GM10248 (cell line): ENCODE measurements at regions not wholly inside any gene's neighbourhood (a gene's known extent, or its start where the extent isn't known, plus 50 kb on each side); places are given as distances from the start of the nearest gene placed in this dataset.

Experiments used
- CTCF ChIA-PET: fragments of 300-600 bp; sonication (Branson Sonifier 250); formaldehyde crosslinking; extraction: SDS; loops from one replicate; lab custom pipeline; 2021; ENCODE audit warnings: antibody characterized with exemption; lab: Yijun Ruan, JAX
- POLR2A ChIA-PET: fragments of 350-650 bp; sonication (Branson Sonifier 250); formaldehyde crosslinking; extraction: SDS; loops from one replicate; lab custom pipeline; 2020; ENCODE audit warnings: antibody characterized with exemption; lab: Yijun Ruan, JAX
- DNase-seq: peaks from one replicate; pipeline ENCODE4 v3.0.0; 2012; ENCODE audit errors: extremely low spot score
- TF ChIP-seq, protein P1 (sequence below): IDR thresholded peaks from 2 replicates; pipeline ENCODE4 v1.5.1; 2012; ENCODE audit warnings: mild to moderate bottlenecking, low read depth; ENCODE audit errors: extremely low read depth, missing control alignments, control extremely low read depth

DNA sequence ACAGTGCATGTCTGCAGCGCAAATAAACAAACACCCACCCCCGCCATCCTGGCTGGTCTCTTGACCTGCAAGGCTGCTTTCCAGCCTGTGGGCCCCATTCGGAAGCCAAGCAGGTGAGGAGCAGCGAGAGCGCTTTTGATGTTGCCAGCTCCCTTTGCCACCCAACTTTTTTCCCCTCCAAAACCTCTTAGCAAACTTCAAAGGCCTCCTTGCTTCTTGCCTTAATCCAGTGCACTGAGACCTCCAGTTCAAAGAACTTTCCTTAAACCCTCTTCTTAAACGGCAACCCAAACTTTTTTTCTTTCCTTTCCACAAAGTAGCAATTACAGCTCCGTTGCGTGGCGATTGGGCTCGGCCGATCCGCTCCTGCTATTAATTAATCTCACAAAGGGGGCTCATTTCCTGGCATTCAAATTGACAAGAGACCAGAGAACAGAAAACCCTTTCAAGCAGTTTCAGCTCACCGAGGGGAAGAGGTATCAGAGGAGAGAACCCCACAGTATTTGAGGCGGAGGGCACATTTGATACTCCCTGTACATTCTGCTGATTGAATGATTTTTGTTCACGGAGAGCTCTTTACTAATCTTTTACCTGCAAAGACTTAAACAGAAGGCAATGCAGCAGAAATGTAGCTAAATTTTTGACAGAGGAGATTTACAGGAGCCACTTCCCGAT, 531.4 kb downstream of the TMEM182 start:
- ChIA-PET POLR2A (no interaction called here), CTCF (interaction anchor here (1.1 kb wide), 1 partner anchor 13 kb away, joined by 3 read pairs; no protein-coding TSS in a partner anchor)
- no peak for DNase-seq
- TF ChIP-seq, protein P1, sequence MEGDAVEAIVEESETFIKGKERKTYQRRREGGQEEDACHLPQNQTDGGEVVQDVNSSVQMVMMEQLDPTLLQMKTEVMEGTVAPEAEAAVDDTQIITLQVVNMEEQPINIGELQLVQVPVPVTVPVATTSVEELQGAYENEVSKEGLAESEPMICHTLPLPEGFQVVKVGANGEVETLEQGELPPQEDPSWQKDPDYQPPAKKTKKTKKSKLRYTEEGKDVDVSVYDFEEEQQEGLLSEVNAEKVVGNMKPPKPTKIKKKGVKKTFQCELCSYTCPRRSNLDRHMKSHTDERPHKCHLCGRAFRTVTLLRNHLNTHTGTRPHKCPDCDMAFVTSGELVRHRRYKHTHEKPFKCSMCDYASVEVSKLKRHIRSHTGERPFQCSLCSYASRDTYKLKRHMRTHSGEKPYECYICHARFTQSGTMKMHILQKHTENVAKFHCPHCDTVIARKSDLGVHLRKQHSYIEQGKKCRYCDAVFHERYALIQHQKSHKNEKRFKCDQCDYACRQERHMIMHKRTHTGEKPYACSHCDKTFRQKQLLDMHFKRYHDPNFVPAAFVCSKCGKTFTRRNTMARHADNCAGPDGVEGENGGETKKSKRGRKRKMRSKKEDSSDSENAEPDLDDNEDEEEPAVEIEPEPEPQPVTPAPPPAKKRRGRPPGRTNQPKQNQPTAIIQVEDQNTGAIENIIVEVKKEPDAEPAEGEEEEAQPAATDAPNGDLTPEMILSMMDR, result no peak

DNA sequence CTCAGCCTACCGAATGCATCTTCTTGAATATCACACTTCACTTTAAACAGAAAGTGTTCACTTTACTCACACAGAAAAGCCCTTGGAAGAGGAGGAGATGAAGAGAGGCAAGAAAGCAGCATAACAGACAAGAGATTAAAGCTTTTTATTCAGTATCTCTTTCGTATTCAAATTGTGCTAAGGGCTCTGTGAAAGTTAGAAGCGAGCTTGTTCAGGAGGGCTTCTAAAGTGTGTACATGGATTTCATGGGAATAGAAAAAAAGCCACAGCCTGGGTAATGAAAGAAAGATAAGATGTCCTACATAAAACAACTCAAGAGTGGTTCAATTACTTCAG, 531.9 kb downstream of the TMEM182 start:
- ChIA-PET POLR2A (no interaction called here), CTCF (interaction anchor here (1.1 to 1.2 kb wide), 2 partner anchors 12 to 13 kb away, joined by 3 read pairs; no protein-coding TSS in a partner anchor)
- DNase-seq, result no peak
- TF ChIP-seq, protein P1, result no peak

DNA sequence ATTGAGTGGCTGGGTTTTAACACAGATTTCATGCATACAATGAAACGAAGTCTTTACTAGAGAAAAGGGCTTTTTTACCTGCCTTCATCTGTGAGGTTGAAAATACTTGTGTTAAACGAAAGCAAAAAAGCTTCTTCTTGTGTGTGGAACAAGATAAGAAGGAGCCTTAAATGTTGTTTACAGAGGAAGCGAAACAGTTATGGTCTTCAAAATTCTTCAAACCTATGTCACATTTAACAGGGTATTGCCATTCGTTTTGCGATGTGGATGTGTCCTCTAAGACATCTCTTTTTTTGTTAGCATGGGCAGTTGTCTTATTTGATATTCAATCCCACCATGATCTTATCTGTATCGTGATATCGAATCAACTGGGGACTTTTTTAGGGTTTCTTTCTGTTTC, 532.6 kb downstream of the TMEM182 start:
- TF ChIP-seq, protein P1, result no peak
- ChIA-PET POLR2A (no interaction called here), CTCF (interaction anchor here (1.1 to 1.2 kb wide), 2 partner anchors 13 to 14 kb away, joined by 3 read pairs; no protein-coding TSS in a partner anchor)
- DNase-seq, result no peak

DNA sequence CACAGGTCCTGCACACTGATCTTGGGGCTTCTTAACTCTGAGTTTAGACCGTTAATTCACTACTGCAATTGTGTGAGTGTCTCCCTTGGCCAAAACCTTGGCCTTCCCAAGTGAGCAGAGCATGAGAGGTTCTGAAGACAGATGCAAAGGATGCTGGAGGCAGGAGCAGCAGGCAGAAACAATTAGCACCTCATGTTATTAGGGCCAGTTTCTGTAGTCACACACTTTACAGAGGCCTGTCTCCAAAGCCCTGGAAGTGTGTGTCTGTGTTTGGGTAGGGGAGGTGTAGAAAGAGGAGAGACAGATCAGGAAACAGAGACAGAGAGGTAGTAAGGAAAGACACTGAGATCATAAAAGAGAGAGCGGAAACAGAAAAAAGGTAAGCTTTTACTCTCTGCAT, 533.8 kb downstream of the TMEM182 start:
- TF ChIP-seq, protein P1, result no peak
- ChIA-PET POLR2A (no interaction called here), CTCF (interaction anchor here (1.0 kb wide), 1 partner anchor 18 kb away, joined by 3 read pairs; no protein-coding TSS in a partner anchor)
- DNase-seq, result no peak

DNA sequence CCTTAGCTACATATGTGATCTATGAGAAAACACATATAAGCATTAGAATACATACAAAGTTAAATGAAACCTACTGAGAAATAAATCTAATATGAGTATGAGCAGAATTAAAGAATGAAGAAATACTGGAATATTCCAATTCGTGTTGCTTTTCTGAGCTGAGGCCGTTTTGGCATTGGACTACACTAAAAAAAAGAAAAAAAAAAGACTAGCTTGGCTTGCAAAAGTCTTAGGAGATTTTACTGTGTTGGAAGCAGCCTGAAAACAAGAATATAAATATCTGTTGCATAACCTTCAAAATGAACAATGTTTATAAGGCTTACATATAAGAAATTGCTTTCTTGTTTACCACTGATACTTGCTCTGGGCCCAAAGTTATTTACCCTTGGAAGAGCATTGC, 562.8 kb downstream of the TMEM182 start:
- DNase-seq, result no peak
- CTCF ChIA-PET, result interaction anchor here (0.7 to 1.2 kb wide), 2 partner anchors 40 to 145 kb away, joined by 3 to 4 read pairs; no protein-coding TSS in a partner anchor
- TF ChIP-seq, protein P1, result no peak
- POLR2A ChIA-PET, result no interaction called here

DNA sequence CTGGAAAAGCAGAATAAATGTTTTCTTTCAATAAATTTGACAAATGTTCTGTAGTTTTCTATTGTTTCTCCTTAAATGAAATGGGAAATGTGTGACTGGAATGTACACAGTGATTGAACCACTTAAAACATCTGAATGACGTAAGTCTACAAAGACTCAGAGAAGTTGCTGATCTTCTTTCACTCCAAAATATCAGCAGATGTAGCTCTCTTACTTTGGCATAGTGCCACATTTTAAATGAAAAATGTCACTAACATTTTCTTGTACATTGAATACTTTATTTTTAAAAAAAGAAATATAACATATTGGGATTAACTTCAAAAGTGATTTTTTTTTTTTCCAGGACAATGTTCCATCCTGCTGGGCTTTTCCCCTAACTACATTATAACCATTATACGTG, 565.6 kb downstream of the TMEM182 start:
- POLR2A ChIA-PET, result no interaction called here

More for the DNA sequence above, 565.6 kb downstream of the TMEM182 start:
- no peak for DNase-seq
- TF ChIP-seq, protein P1, result no peak
- CTCF ChIA-PET, result interaction anchor here (0.7 kb wide), 1 partner anchor 14 kb away, joined by 3 read pairs; no protein-coding TSS in a partner anchor
